ENCODE measurements at regions not wholly inside any gene's neighbourhood (a gene's known extent, or its start where the extent isn't known, plus 50 kb on each side); places are given as distances from the start of the nearest gene placed in this dataset.
"Not testable (repeated sequence)": the region's sequence is repeated elsewhere in the genome, so short reads cannot be mapped to it uniquely, and the experiment has no call there.

DNA sequence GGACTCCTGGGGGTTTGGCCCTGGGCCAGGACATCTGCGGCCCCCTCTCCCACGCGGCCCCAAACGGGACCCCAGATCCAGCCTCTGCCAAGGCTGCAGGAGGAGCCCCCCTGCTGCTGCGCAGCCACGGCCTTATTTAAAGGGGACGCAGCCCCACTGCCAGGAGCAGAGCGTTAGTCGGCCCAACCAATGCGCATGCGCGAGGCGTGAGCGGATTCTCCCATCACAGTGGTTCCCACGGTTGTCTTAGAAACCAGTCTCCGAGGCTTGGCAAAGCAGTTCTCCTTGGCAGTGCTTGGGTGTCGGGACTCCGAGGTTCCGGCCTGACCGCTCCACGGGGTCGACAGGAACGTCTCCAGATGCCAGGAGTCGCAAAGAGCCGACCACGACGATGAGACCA lies 288.3 kb upstream of the ZNF337 start:
- H3K9ac ChIP-seq (ENCODE audit: low read length), result no peak overlapping the region
- no peak overlapping the region for H3K14ac ChIP-seq (ENCODE audit: low read length in 2 of 2)
- no peak overlapping the region for H2BK15ac ChIP-seq (ENCODE audit: low read depth, poor library complexity, severe bottlenecking)
- H2AFZ ChIP-seq (ENCODE audit: low read depth, low read length), result no peak overlapping the region
- no peaks in the 10 kb centered on the region for H3K9me3 ChIP-seq (ENCODE audit: control insufficient read depth, low read length)
- H4K91ac ChIP-seq (ENCODE audit: low read length), result no peak overlapping the region
- no peak overlapping the region for H4K8ac ChIP-seq (ENCODE audit: low read length)
- peak overlapping the region in 1 of 2 experiments; percentile 37 for H3K4me3 ChIP-seq (ENCODE audit: insufficient read depth in 1 of 2, low read depth in 1 of 2, low read length in 2 of 2)
- peaks cover 0 to 22% of the 10 kb centered on the region in 2 experiments for H3K27me3 ChIP-seq (ENCODE audit: control insufficient read depth in 1 of 2, insufficient read depth in 1 of 2, low read length in 2 of 2)
- H2BK5ac ChIP-seq (ENCODE audit: low read depth, low read length, poor library complexity, severe bottlenecking), result no peak overlapping the region
- H3K79me1 ChIP-seq (replicated peaks; ENCODE audit: low read length, poor library complexity, severe bottlenecking), result no peaks in the 10 kb centered on the region
- DNase-seq, result no peak
- no peak overlapping the region for H2BK120ac ChIP-seq (ENCODE audit: low read depth, low read length)
- no peak overlapping the region for H3K18ac ChIP-seq (ENCODE audit: low read depth in 1 of 2, low read length in 2 of 2)
- H3K36me3 ChIP-seq (ENCODE audit: control insufficient read depth in 1 of 2, insufficient read depth in 2 of 2, low read depth in 1 of 2, low read length in 2 of 2), result no peaks in the 10 kb centered on the region
- no peak overlapping the region for H3K4ac ChIP-seq (ENCODE audit: low read depth in 1 of 2, low read length in 2 of 2)
- WGBS, result 96% methylated on average over 27 of the region's 27 CpGs
- no peak overlapping the region for H3K23ac ChIP-seq (ENCODE audit: low read length in 2 of 2)
- no peak overlapping the region for H3K4me2 ChIP-seq (ENCODE audit: low read length, poor library complexity, severe bottlenecking)
- no peak overlapping the region for H3K27ac ChIP-seq (ENCODE audit: low read length, poor library complexity, severe bottlenecking)
- no peak overlapping the region for H2AK5ac ChIP-seq (ENCODE audit: low read length, severe bottlenecking)
- no peak overlapping the region for H2BK12ac ChIP-seq (ENCODE audit: low read length in 2 of 2)
- no peaks in the 10 kb centered on the region for H3K4me1 ChIP-seq (ENCODE audit: control insufficient read depth, insufficient read depth, low read depth, low read length)

- not testable (repeated sequence) for H3K27ac ChIP-seq (ENCODE audit: low read length, poor library complexity, severe bottlenecking); H2BK5ac ChIP-seq (ENCODE audit: low read depth, low read length, poor library complexity, severe bottlenecking); H2BK12ac ChIP-seq (ENCODE audit: low read length in 2 of 2); H3K9me3 ChIP-seq (ENCODE audit: control insufficient read depth, low read length); H2AFZ ChIP-seq (ENCODE audit: low read depth, low read length); H3K4me3 ChIP-seq (ENCODE audit: insufficient read depth in 1 of 2, low read depth in 1 of 2, low read length in 2 of 2); H3K79me1 ChIP-seq (replicated peaks; ENCODE audit: low read length, poor library complexity, severe bottlenecking); H4K8ac ChIP-seq (ENCODE audit: low read length); H4K91ac ChIP-seq (ENCODE audit: low read length); H3K14ac ChIP-seq (ENCODE audit: low read length in 2 of 2); H3K9ac ChIP-seq (ENCODE audit: low read length); H2AK5ac ChIP-seq (ENCODE audit: low read length, severe bottlenecking); DNase-seq; H3K4me1 ChIP-seq (ENCODE audit: control insufficient read depth, insufficient read depth, low read depth, low read length); H2BK120ac ChIP-seq (ENCODE audit: low read depth, low read length); H3K18ac ChIP-seq (ENCODE audit: low read depth in 1 of 2, low read length in 2 of 2); H3K4me2 ChIP-seq (ENCODE audit: low read length, poor library complexity, severe bottlenecking); H3K23ac ChIP-seq (ENCODE audit: low read length in 2 of 2); H3K4ac ChIP-seq (ENCODE audit: low read depth in 1 of 2, low read length in 2 of 2); H2BK15ac ChIP-seq (ENCODE audit: low read depth, poor library complexity, severe bottlenecking); H3K36me3 ChIP-seq (ENCODE audit: control insufficient read depth in 1 of 2, insufficient read depth in 2 of 2, low read depth in 1 of 2, low read length in 2 of 2)
- H3K27me3 ChIP-seq (ENCODE audit: control insufficient read depth in 1 of 2, insufficient read depth in 1 of 2, low read length in 2 of 2), result peaks cover 0 to 19% of the 10 kb centered on the region in 2 experiments
Measured at GRCh38 chr20:25982701-25983100, 286.0 kb upstream of the ZNF337 start.

- DNase-seq; H4K91ac ChIP-seq (ENCODE audit: low read length); H2AK5ac ChIP-seq (ENCODE audit: low read length, severe bottlenecking); H2BK5ac ChIP-seq (ENCODE audit: low read depth, low read length, poor library complexity, severe bottlenecking); H3K23ac ChIP-seq (ENCODE audit: low read length in 2 of 2); H3K36me3 ChIP-seq (ENCODE audit: control insufficient read depth in 1 of 2, insufficient read depth in 2 of 2, low read depth in 1 of 2, low read length in 2 of 2); H3K4me1 ChIP-seq (ENCODE audit: control insufficient read depth, insufficient read depth, low read depth, low read length); H2BK15ac ChIP-seq (ENCODE audit: low read depth, poor library complexity, severe bottlenecking); H3K9ac ChIP-seq (ENCODE audit: low read length); H3K4ac ChIP-seq (ENCODE audit: low read depth in 1 of 2, low read length in 2 of 2); H4K8ac ChIP-seq (ENCODE audit: low read length); H3K27ac ChIP-seq (ENCODE audit: low read length, poor library complexity, severe bottlenecking); H3K4me2 ChIP-seq (ENCODE audit: low read length, poor library complexity, severe bottlenecking); H3K79me1 ChIP-seq (replicated peaks; ENCODE audit: low read length, poor library complexity, severe bottlenecking); H2AFZ ChIP-seq (ENCODE audit: low read depth, low read length); H2BK120ac ChIP-seq (ENCODE audit: low read depth, low read length); H2BK12ac ChIP-seq (ENCODE audit: low read length in 2 of 2); H3K9me3 ChIP-seq (ENCODE audit: control insufficient read depth, low read length); H3K18ac ChIP-seq (ENCODE audit: low read depth in 1 of 2, low read length in 2 of 2); H3K4me3 ChIP-seq (ENCODE audit: insufficient read depth in 1 of 2, low read depth in 1 of 2, low read length in 2 of 2); H3K27me3 ChIP-seq (ENCODE audit: control insufficient read depth in 1 of 2, insufficient read depth in 1 of 2, low read length in 2 of 2); H3K14ac ChIP-seq (ENCODE audit: low read length in 2 of 2): not testable (repeated sequence)
- WGBS, result 83% methylated on average over 9 of the region's 10 CpGs
Measured at GRCh38 chr20:25978450-25979190, 282.0 kb upstream of the ZNF337 start.

GRCh38 chr20:25975816-25976215 lies 279.2 kb upstream of the ZNF337 start:
- H4K8ac ChIP-seq (ENCODE audit: low read length); DNase-seq; H3K27me3 ChIP-seq (ENCODE audit: control insufficient read depth in 1 of 2, insufficient read depth in 1 of 2, low read length in 2 of 2); H2BK12ac ChIP-seq (ENCODE audit: low read length in 2 of 2); H2BK15ac ChIP-seq (ENCODE audit: low read depth, poor library complexity, severe bottlenecking); H3K27ac ChIP-seq (ENCODE audit: low read length, poor library complexity, severe bottlenecking); H3K18ac ChIP-seq (ENCODE audit: low read depth in 1 of 2, low read length in 2 of 2); H3K9ac ChIP-seq (ENCODE audit: low read length); H3K23ac ChIP-seq (ENCODE audit: low read length in 2 of 2); H2AFZ ChIP-seq (ENCODE audit: low read depth, low read length); H3K4ac ChIP-seq (ENCODE audit: low read depth in 1 of 2, low read length in 2 of 2); H3K14ac ChIP-seq (ENCODE audit: low read length in 2 of 2); H3K36me3 ChIP-seq (ENCODE audit: control insufficient read depth in 1 of 2, insufficient read depth in 2 of 2, low read depth in 1 of 2, low read length in 2 of 2); H3K4me2 ChIP-seq (ENCODE audit: low read length, poor library complexity, severe bottlenecking); H3K9me3 ChIP-seq (ENCODE audit: control insufficient read depth, low read length); H2BK5ac ChIP-seq (ENCODE audit: low read depth, low read length, poor library complexity, severe bottlenecking); H2AK5ac ChIP-seq (ENCODE audit: low read length, severe bottlenecking); H3K79me1 ChIP-seq (replicated peaks; ENCODE audit: low read length, poor library complexity, severe bottlenecking); H2BK120ac ChIP-seq (ENCODE audit: low read depth, low read length); H4K91ac ChIP-seq (ENCODE audit: low read length); H3K4me1 ChIP-seq (ENCODE audit: control insufficient read depth, insufficient read depth, low read depth, low read length); H3K4me3 ChIP-seq (ENCODE audit: insufficient read depth in 1 of 2, low read depth in 1 of 2, low read length in 2 of 2): not testable (repeated sequence)
- WGBS, result 37% methylated on average over 3 of the region's 3 CpGs
